Occipital lobe (tissue), 1 donor: ENCODE measurements at regions not wholly inside any gene's neighbourhood (a gene's known extent, or its start where the extent isn't known, plus 50 kb on each side); places are given as distances from the start of the nearest gene placed in this dataset.
"Not testable (repeated sequence)": the region's sequence is repeated elsewhere in the genome, so short reads cannot be mapped to it uniquely, and the experiment has no call there.

ENCODE experiments used
- DNase-seq: peaks from one replicate; lab custom pipeline; 2025; lab: John Stamatoyannopoulos, UW

GRCh38 chr16:14384745-14385144 lies 245.3 kb downstream of the PARN start:
- DNase-seq: no peak

- not testable (repeated sequence) for DNase-seq
These were observed 246.2 kb downstream of the PARN start for GRCh38 chr16:14383844-14384243.

GRCh38 chr16:14378689-14379467 lies 251.2 kb downstream of the PARN start:
- DNase-seq: no peak

GRCh38 chr16:14378131-14378551 lies 251.9 kb downstream of the PARN start:
- no peak for DNase-seq

GRCh38 chr16:14377326-14377725 lies 252.7 kb downstream of the PARN start:
- no peak for DNase-seq

GRCh38 chr16:14375132-14375491 lies 254.9 kb downstream of the PARN start:
- no peak for DNase-seq

GRCh38 chr16:14374451-14375131 lies 255.5 kb downstream of the PARN start:
- DNase-seq: no peak

GRCh38 chr16:14373896-14374295 lies 256.2 kb downstream of the PARN start:
- no peak for DNase-seq

GRCh38 chr16:14373406-14373805 lies 256.7 kb downstream of the PARN start:
- DNase-seq: no peak

- DNase-seq: no peak
These were observed 257.6 kb downstream of the PARN start for GRCh38 chr16:14372471-14372870.

GRCh38 chr16:14371778-14372431 lies 258.2 kb downstream of the PARN start:
- DNase-seq: no peak

GRCh38 chr16:14370736-14371234 lies 259.3 kb downstream of the PARN start:
- DNase-seq: no peak

GRCh38 chr16:14369734-14370598 lies 260.1 kb downstream of the PARN start:
- DNase-seq: no peak

- no peak for DNase-seq
These were observed 261.7 kb downstream of the PARN start for GRCh38 chr16:14368399-14368798.

- DNase-seq: no peak
These were observed 262.9 kb downstream of the PARN start for GRCh38 chr16:14366974-14367707.

- DNase-seq: no peak
These were observed 263.6 kb downstream of the PARN start for GRCh38 chr16:14366447-14366846.

GRCh38 chr16:14365200-14365851 lies 264.7 kb downstream of the PARN start:
- DNase-seq: no peak

- DNase-seq: peak; percentile 4
These were observed 265.5 kb downstream of the PARN start for GRCh38 chr16:14364386-14365199.

GRCh38 chr16:14364112-14364385 lies 266.0 kb downstream of the PARN start:
- DNase-seq: no peak
